CD14-positive monocyte (primary cell): ENCODE measurements at regions not wholly inside any gene's neighbourhood (a gene's known extent, or its start where the extent isn't known, plus 50 kb on each side); places are given as distances from the start of the nearest gene placed in this dataset.

ENCODE experiments used
- DNase-seq, 3 donors: peaks; one replicate each; pipeline ENCODE4 v3.0.0-alpha.2; 2011 to 2022
- H2AFZ ChIP-seq: 2 replicates; pipeline ENCODE4 v1.6.0; 2012; ENCODE audit warnings: mild to moderate bottlenecking, low read depth, low read length, inconsistent platforms; ENCODE audit not compliant: insufficient read depth, poor library complexity, severe bottlenecking
- H3K27ac ChIP-seq, 2 donors: 1 replicate in 1 of 2; 2 replicates in 1 of 2; pipeline ENCODE4 v1.5.1; 2012 to 2013; ENCODE audit warnings: low read length in 2 of 2, control low read depth in 1 of 2, inconsistent platforms in 1 of 2, low read depth in 1 of 2, mild to moderate bottlenecking in 1 of 2
- H3K27me3 ChIP-seq, 2 donors: one replicate each; pipeline versions ENCODE4 v1.6.0 to v1.6.1; 2011 to 2013; ENCODE audit warnings: low read length in 2 of 2; ENCODE audit not compliant: control insufficient read depth in 2 of 2, insufficient read depth in 2 of 2
- H3K36me3 ChIP-seq, 2 donors: replicated peaks in 1 of 2; 1 replicate in 1 of 2; 2 replicates in 1 of 2; pipeline versions ENCODE4 v1.5.1 to v1.6.1; 2012 to 2013; ENCODE audit warnings: low read length in 2 of 2, control low read depth in 1 of 2, inconsistent platforms in 1 of 2, mild to moderate bottlenecking in 1 of 2; ENCODE audit not compliant: insufficient read depth in 2 of 2, control insufficient read depth in 1 of 2
- H3K4me1 ChIP-seq, 2 donors: 1 replicate in 1 of 2; 2 replicates in 1 of 2; pipeline versions ENCODE4 v1.5.1 to v1.6.1; 2012 to 2013; ENCODE audit warnings: low read length in 2 of 2, control low read depth in 1 of 2, inconsistent platforms in 1 of 2, mild to moderate bottlenecking in 1 of 2, moderate library complexity in 1 of 2; ENCODE audit not compliant: insufficient read depth in 2 of 2, control insufficient read depth in 1 of 2
- H3K4me2 ChIP-seq: replicated peaks from 2 replicates; pipeline ENCODE3; 2012; ENCODE audit warnings: low read length, moderate library complexity, mild to moderate bottlenecking; ENCODE audit not compliant: poor library complexity, severe bottlenecking; ENCODE audit errors: extremely low read depth
- H3K4me3 ChIP-seq, 3 experiments: fragments of 200-600 bp in 1 of 3; sonication (generic) in 1 of 3; replicated peaks in 1 of 3; 1 replicate in 2 of 3; 2 replicates in 1 of 3; pipeline ENCODE4 v1.5.1; 2011 to 2013; ENCODE audit warnings: low read length in 3 of 3, mild to moderate bottlenecking in 3 of 3, control low read depth in 2 of 3, low read depth in 2 of 3, inconsistent platforms in 1 of 3, moderate library complexity in 1 of 3
- H3K79me2 ChIP-seq: 2 replicates; pipeline ENCODE4 v1.6.0; 2012; ENCODE audit warnings: mild to moderate bottlenecking, control low read depth, inconsistent platforms, low read length, moderate library complexity; ENCODE audit not compliant: insufficient read depth
- H3K9ac ChIP-seq: 2 replicates; pipeline ENCODE4 v1.6.0; 2017; ENCODE audit warnings: low read length, mild to moderate bottlenecking; ENCODE audit not compliant: insufficient read depth, poor library complexity, severe bottlenecking
- H3K9me3 ChIP-seq, 2 donors: replicated peaks in 1 of 2; 1 replicate in 1 of 2; 2 replicates in 1 of 2; pipeline versions ENCODE4 v1.5.1 to v1.6.1; 2012 to 2013; ENCODE audit warnings: low read length in 2 of 2, control low read depth in 1 of 2; ENCODE audit not compliant: control insufficient read depth in 1 of 2, insufficient read depth in 1 of 2
- H4K20me1 ChIP-seq: 2 replicates; pipeline ENCODE4 v1.6.0; 2012; ENCODE audit warnings: mild to moderate bottlenecking, low read length, control low read depth, moderate library complexity; ENCODE audit not compliant: insufficient read depth
- H3K27ac Mint-ChIP-seq, 7 donors: one replicate each; pipeline ENCODE4 v1.8.0; 2020; ENCODE audit warnings: mild to moderate bottlenecking in 7 of 7, mixed read lengths in 7 of 7, moderate library complexity in 6 of 7, inconsistent platforms in 2 of 7
- H3K27me3 Mint-ChIP-seq, 3 donors: one replicate each; pipeline ENCODE4 v1.8.0; 2021 to 2022; ENCODE audit warnings: low read depth in 3 of 3, mild to moderate bottlenecking in 3 of 3, mixed read lengths in 3 of 3, moderate library complexity in 3 of 3, inconsistent platforms in 1 of 3
- H3K36me3 Mint-ChIP-seq, 2 donors: one replicate each; pipeline ENCODE4 v1.8.0; 2020; ENCODE audit warnings: mixed read lengths in 2 of 2, inconsistent platforms in 1 of 2, mild to moderate bottlenecking in 1 of 2
- H3K4me1 Mint-ChIP-seq: one replicate; pipeline ENCODE4 v1.8.0; 2020; ENCODE audit warnings: mild to moderate bottlenecking, mixed read lengths
- H3K4me3 Mint-ChIP-seq, 2 donors: one replicate each; pipeline ENCODE4 v1.8.0; 2020; ENCODE audit warnings: mild to moderate bottlenecking in 2 of 2, mixed read lengths in 2 of 2, moderate library complexity in 1 of 2
- H3K9me3 Mint-ChIP-seq, 7 donors: one replicate each; pipeline ENCODE4 v1.8.0; 2020 to 2022; ENCODE audit warnings: mixed read lengths in 7 of 7, mild to moderate bottlenecking in 6 of 7, moderate library complexity in 6 of 7, inconsistent platforms in 2 of 7
- CTCF ChIP-seq: fragments of 200-600 bp; IDR thresholded peaks from one replicate; pipeline ENCODE4 v1.8.0; 2022; ENCODE audit warnings: antibody characterized with exemption, mild to moderate bottlenecking
- WGBS: methylation state at CpG from one replicate; pipeline ENCODE4 v1.1.5; 2013; ENCODE audit warnings: missing lambda C conversion rate; ENCODE audit not compliant: insufficient coverage; 5-methylcytosine and 5-hydroxymethylcytosine counted together
- intact Hi-C, 2 donors: fragments of 100-400 bp; cut with micrococcal nuclease; formaldehyde crosslinking; loops; one replicate each; pipeline versions ENCODE4 v1.15.0 to v1.15.1; 2023

- Histone ChIP-seq H3K4me1 (no peaks in the 10 kb centered on the region), H3K27me3 (no peaks in the 10 kb centered on the region), H3K9me3 (peaks cover 11 to 18% of the 10 kb centered on the region in 2 donors), H3K36me3 (no peaks in the 10 kb centered on the region), H4K20me1 (no peaks in the 10 kb centered on the region), H3K4me2 (no peak overlapping the region), H3K9ac (no peak overlapping the region), H3K4me3 (no peak overlapping the region), H3K27ac (no peak overlapping the region), H3K79me2 (no peaks in the 10 kb centered on the region), H2AFZ (no peak overlapping the region)
- peak overlapping the region in 1 of 7 donors; percentile 24 for H3K27ac Mint-ChIP-seq
- no peak for DNase-seq
- H3K36me3 Mint-ChIP-seq: no peaks in the 10 kb centered on the region
- no CpG with 5 or more reads among the region's 3 CpGs for WGBS
- peaks cover 0 to 25% (median 8%) of the 10 kb centered on the region in 7 donors for H3K9me3 Mint-ChIP-seq
- no peak for TF ChIP-seq CTCF
- H3K27me3 Mint-ChIP-seq: peaks cover 0 to 2% (median 0%) of the 10 kb centered on the region in 3 donors
- intact Hi-C loops: no loop called here
- H3K4me1 Mint-ChIP-seq: no peaks in the 10 kb centered on the region
- no peak overlapping the region for H3K4me3 Mint-ChIP-seq
These were observed 1173.7 kb upstream of the PRR20A start for GRCh38 chr13:55967055-55967454.

- Histone ChIP-seq H3K4me2 (no peak overlapping the region), H3K9ac (no peak overlapping the region), H4K20me1 (no peaks in the 10 kb centered on the region), H3K27me3 (no peaks in the 10 kb centered on the region), H3K4me3 (no peak overlapping the region), H3K9me3 (peaks cover 10 to 11% of the 10 kb centered on the region in 2 donors), H3K36me3 (no peaks in the 10 kb centered on the region), H3K27ac (no peak overlapping the region), H3K4me1 (no peaks in the 10 kb centered on the region), H3K79me2 (no peaks in the 10 kb centered on the region), H2AFZ (no peak overlapping the region)
- H3K36me3 Mint-ChIP-seq: no peaks in the 10 kb centered on the region
- TF ChIP-seq CTCF: no peak
- H3K9me3 Mint-ChIP-seq: peaks cover 0 to 16% (median 7%) of the 10 kb centered on the region in 7 donors
- no peak for DNase-seq
- H3K27ac Mint-ChIP-seq: no peak overlapping the region
- WGBS: 73% methylated on average over 5 of the region's 6 CpGs
- H3K27me3 Mint-ChIP-seq: no peaks in the 10 kb centered on the region
- no peak overlapping the region for H3K4me3 Mint-ChIP-seq
- H3K4me1 Mint-ChIP-seq: no peaks in the 10 kb centered on the region
- intact Hi-C loops: no loop called here
These were observed 1163.3 kb upstream of the PRR20A start for GRCh38 chr13:55977436-55977835.
